Activated CD4-positive, alpha-beta T cell treated with anti-CD3 and anti-CD28 coated beads, Interleukin-2, amount 50 U/mL, for 1 hour (primary cell): ENCODE measurements at regions not wholly inside any gene's neighbourhood (a gene's known extent, or its start where the extent isn't known, plus 50 kb on each side); places are given as distances from the start of the nearest gene placed in this dataset.

Source experiments
- DNase-seq: peaks from one replicate; pipeline ENCODE4 v3.0.0-alpha.2; 2020

GRCh38 chr18:68462766-68463165, 252.1 kb downstream of the TMX3 start:
- no peak for DNase-seq

GRCh38 chr18:68462148-68462547, 252.8 kb downstream of the TMX3 start:
- DNase-seq: no peak

DNA sequence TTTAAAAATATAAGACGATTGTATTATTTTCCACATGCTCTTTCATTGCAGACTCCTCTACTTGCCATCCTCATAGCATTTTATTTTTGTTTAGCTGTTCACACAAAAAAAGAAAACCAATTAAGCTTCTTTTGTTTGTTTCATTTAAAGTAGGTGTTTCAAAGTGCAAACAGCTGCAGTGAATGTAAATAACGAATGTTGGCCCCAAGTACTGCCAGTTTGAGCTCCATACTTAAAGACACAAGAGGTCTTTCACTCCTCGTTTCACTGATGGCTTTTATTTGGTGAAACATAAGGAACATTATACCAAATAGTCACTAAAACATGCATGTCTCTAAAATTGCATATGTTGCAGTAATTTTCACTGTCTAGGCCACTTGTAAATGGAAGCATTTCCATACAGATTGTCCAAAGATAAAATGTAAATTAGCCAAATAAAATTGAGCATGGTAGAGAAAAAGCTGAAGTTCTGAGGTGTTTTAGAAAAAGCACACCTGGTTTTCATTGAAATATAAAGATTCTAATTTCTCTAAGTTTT, 253.4 kb downstream of the TMX3 start:
- no peak for DNase-seq

GRCh38 chr18:68459968-68460367, 254.9 kb downstream of the TMX3 start:
- DNase-seq: no peak

DNA sequence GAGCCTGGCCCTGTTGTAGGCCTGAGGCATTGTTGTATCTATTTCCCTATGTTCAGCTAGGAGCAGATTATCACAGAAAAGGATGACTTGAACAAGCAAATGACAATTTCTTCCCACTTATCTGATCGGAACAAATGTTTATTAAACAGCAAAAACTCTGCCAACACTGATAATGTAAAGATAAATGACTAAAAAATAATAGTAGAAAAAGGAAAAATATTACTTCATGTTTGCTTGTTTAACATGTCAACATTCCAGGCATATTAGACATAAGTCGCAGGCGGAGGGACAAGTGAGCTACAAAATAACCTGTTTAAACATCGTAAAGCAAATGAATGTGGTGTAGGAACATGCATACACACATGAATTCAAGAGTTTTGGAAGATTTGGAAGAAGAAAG, 257.9 kb downstream of the TMX3 start:
- no peak for DNase-seq

- DNase-seq: no peak
Measured at GRCh38 chr18:68455229-68455603, 259.7 kb downstream of the TMX3 start.

- DNase-seq: no peak
Measured at GRCh38 chr18:68454511-68455228, 260.2 kb downstream of the TMX3 start.

GRCh38 chr18:68449292-68449691, 265.6 kb downstream of the TMX3 start:
- no peak for DNase-seq

DNA sequence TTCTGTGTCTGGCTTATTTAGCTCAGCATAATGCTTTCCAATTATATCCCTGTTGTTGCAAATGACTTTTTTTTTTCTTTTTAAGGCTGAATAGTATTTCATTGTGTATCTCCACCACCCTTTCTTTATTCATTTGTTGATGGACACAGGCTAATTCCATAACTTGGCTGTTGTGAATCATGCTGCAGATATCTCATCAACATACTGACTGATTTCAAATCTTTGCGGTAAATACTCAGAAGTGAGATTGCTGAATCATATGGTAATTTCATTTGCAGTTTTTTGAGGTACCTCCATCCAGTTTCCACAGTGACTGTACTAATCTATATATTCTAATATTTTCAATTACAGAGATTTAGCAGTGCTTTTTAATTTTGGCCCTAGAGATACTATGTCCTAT, 266.2 kb downstream of the TMX3 start:
- no peak for DNase-seq

- DNase-seq: no peak
Measured at GRCh38 chr18:68447286-68447685, 267.6 kb downstream of the TMX3 start.

DNA sequence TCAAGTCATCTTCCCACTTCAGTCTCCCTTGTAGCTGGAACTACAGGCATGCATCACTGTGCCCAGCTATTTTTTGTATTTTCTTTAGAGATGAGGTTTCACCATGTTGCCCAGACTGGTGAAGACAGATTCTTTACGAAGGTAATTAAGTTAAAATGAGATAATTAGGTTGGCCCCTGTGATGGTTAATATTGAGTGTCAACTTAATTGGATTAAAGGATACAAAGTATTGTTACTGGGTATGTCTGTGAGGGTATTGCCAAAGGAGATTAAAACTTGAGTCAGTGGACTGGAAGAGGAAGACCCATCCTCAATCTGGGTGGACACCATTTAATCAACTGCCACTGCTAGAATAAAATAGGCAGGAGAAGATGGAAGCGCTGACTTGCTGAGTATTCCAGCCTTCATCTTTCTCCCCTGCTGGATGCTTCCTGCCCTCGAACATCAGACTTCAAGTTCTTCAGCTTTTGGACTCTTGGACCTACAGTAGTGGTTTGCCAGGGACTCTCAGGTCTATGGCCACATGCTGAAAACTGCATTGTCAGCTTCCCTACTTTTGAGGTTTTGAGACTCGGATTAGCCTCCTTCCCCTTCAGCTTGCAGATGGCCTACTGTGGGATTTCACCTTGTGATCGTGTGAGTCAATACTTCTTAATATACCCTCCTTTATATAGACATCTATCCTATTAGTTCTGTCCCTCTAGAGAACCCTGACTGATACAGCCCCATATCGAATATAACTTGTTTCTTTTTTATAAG, 269.1 kb downstream of the TMX3 start:
- no peak for DNase-seq

DNA sequence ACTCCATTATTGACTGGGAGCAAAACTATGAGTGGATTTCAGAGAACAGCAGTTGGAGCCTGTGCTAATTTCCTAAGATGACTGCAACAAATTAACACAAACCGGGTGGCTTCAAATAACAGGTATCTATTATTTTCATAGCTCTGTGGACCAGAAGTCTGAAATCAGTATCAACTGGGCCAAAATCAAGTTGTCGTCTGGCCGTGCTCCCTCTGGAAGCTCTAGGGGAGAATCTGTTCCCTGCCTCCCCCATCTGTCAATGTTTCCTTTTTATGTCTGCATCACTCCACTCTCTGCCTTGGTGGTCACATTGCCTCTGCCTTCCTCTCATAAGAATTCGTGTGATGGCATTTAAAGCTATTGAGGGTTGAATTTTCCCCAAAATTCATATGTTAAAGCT, 269.8 kb downstream of the TMX3 start:
- DNase-seq: no peak

GRCh38 chr18:68441241-68441640, 273.7 kb downstream of the TMX3 start:
- DNase-seq: no peak

DNA sequence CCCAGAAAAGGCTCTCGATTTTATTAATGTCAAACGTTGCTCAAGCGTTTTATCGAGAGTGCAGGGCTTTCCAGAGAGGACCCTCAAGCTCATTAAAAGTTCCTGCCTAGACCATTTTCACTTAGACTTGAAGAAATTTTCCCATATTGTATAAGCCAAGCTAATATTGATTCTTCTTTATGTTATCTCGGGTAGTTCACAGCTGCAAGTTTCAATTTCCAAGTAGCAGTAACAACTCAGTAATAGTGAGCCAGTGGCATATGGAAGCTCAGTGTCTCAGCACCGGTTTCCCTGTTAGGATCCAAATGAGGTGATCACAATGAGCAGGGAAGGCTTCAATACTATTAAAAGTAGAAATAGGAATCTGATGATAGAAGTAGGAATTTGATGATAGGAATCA, 274.5 kb downstream of the TMX3 start:
- no peak for DNase-seq

DNA sequence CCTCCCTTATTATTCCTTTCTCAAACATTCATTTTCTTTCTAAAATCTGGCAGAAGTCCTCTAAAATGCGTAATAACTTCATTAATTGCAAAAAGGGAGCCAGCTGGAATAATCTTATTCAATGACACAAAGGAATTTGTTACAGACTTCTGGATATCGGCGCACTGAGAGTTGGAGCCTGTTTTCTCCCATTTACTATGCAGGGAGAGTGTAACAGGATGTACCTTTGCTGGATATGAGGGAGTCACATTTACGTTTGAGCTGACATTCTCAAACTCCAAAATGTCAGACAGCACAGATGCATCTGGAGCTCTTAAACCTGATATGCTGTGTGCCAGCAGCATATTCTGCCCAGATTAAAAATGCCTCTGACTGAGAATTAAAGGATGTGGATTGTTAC, 275.3 kb downstream of the TMX3 start:
- no peak for DNase-seq

DNA sequence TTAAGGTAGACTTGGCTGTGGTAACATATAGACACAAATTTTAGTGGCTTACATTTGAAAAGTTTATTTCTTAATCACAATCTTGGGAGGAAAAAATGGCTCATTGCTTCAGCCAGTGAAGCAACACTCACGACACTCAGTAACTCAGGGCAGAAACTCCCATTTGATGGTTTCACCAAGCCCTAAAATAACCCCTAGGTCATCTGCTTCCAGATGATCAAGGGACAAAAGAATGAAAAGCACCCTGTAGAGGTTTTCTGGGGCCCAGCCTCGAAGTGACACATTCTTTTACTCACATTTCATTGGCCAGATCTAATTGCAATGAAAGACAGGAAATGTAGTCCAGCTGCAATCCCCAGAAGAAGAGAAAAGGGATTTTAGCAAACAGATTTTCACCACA, 275.9 kb downstream of the TMX3 start:
- no peak for DNase-seq

- DNase-seq: no peak
Measured at GRCh38 chr18:68438536-68438935, 276.4 kb downstream of the TMX3 start.

- DNase-seq: no peak
Measured at GRCh38 chr18:68436485-68436884, 278.4 kb downstream of the TMX3 start.

GRCh38 chr18:68435581-68435980, 279.3 kb downstream of the TMX3 start:
- DNase-seq: no peak

DNA sequence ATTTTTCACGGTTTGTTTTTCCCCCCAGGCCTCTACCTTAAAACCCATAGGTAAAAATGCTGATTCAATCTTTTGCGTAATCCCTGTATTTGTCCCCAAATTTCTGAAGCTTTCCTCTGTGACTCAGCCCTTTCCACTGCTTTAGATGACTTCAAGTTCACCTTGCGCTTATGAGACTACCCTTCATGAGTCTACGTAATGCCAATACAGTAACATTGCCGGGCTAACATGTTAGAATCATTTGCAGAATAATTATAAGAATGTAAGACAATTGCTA, 283.0 kb downstream of the TMX3 start:
- no peak for DNase-seq

- DNase-seq: no peak
Measured at GRCh38 chr18:68431111-68431921, 283.6 kb downstream of the TMX3 start.

DNA sequence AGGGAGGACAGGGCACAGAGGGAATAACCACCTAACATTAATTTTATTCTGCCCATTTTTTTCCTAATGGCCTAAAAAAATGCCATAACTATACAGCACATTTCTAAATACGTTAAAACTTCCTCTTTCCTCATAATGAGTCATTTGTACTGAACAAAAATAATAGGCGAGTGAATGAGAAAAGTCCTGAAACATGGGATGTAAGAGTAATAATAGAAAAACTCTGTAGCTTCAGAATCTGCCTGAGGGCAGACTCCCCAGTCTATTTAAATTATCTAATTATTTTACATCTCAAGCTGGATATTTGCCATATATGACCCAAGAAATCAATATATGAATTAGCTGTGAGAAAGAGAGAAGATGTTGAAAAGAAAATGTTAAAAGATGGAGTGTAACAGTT, 285.1 kb downstream of the TMX3 start:
- no peak for DNase-seq

GRCh38 chr18:68429111-68429510, 285.8 kb downstream of the TMX3 start:
- DNase-seq: no peak

DNA sequence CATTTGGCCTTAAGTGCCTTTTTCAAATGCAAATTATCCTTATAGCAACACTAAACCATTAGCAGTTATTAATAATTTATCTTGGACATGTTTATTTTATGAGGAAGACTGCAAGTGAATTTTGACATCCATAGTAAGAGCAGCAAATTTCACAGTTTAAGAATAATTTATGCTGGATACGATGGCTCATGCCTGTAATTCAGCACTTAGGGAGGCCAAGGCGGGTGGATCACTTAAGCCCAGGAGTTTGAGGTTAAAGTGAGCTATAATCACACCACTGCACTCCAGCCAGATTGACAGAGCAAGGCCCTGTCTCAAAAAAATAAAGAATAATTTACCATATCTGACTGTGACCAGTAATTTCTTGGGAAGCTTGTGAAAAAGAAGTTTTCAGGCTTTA, 286.2 kb downstream of the TMX3 start:
- DNase-seq: no peak
